ENCODE measurements at regions not wholly inside any gene's neighbourhood (a gene's known extent, or its start where the extent isn't known, plus 50 kb on each side); places are given as distances from the start of the nearest gene placed in this dataset.

DNA sequence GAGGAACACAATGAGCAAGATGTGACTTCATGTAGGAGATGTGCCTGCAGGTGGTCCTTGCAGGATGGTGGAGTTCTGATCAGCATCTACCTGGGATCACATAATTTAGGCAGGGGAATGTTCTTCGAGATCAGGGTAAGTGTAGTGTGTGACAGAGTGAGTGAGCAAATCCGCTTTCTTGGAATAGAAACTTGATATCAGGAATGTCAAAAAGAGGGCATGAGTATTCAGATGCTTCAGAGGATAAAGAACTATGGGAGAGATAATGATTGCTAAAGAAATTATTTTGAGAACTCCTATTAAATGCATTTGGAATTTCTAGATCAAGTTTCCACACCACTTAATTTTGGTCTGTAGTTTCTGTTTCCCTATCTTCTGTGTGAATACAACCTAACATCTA lies 463.6 kb upstream of the SLC14A2 start:
- no peaks in the 10 kb centered on the region for H3K4me1 ChIP-seq
- H3K9me3 ChIP-seq, result no peaks in the 10 kb centered on the region
- no peaks in the 10 kb centered on the region for H3K36me3 ChIP-seq
- ATAC-seq, result no peak
- intact Hi-C loops (cut with DNase I), result no loop called here
- H3K27ac ChIP-seq, result no peak overlapping the region
- no peak for DNase-seq
- no peak overlapping the region for H3K4me3 ChIP-seq
- no peaks in the 10 kb centered on the region for H3K27me3 ChIP-seq (ENCODE audit: low read depth)
- TF ChIP-seq, protein P1, sequence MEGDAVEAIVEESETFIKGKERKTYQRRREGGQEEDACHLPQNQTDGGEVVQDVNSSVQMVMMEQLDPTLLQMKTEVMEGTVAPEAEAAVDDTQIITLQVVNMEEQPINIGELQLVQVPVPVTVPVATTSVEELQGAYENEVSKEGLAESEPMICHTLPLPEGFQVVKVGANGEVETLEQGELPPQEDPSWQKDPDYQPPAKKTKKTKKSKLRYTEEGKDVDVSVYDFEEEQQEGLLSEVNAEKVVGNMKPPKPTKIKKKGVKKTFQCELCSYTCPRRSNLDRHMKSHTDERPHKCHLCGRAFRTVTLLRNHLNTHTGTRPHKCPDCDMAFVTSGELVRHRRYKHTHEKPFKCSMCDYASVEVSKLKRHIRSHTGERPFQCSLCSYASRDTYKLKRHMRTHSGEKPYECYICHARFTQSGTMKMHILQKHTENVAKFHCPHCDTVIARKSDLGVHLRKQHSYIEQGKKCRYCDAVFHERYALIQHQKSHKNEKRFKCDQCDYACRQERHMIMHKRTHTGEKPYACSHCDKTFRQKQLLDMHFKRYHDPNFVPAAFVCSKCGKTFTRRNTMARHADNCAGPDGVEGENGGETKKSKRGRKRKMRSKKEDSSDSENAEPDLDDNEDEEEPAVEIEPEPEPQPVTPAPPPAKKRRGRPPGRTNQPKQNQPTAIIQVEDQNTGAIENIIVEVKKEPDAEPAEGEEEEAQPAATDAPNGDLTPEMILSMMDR (IDR thresholded peaks at IDR 0.05), result no peak

DNA sequence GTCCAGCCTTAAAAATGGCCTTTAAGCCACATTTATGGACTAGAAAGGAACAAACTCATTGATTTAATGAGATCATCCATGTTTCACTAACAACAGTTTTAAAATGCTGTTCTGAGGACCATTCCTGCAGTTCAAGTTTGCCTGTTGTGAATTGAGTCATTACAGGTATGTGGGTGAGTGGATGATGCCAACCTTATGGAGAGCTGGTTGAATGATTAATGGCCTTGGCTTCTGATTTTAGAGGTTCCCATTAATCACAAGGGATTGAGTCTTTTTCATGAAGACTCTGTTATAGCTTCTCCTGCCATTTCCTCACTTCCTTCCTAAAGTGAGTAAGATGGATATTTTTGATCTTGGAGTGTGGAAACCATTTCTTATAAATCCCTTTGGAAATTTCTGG lies 459.8 kb upstream of the SLC14A2 start:
- H3K9me3 ChIP-seq, result no peaks in the 10 kb centered on the region
- DNase-seq, result no peak
- TF ChIP-seq, protein P1 (IDR thresholded peaks at IDR 0.05), result no peak
- no peaks in the 10 kb centered on the region for H3K36me3 ChIP-seq
- H3K27me3 ChIP-seq (ENCODE audit: low read depth), result no peaks in the 10 kb centered on the region
- ATAC-seq, result no peak
- H3K4me1 ChIP-seq, result no peaks in the 10 kb centered on the region
- no peak overlapping the region for H3K27ac ChIP-seq
- intact Hi-C loops (cut with DNase I), result no loop called here
- H3K4me3 ChIP-seq, result no peak overlapping the region

DNA sequence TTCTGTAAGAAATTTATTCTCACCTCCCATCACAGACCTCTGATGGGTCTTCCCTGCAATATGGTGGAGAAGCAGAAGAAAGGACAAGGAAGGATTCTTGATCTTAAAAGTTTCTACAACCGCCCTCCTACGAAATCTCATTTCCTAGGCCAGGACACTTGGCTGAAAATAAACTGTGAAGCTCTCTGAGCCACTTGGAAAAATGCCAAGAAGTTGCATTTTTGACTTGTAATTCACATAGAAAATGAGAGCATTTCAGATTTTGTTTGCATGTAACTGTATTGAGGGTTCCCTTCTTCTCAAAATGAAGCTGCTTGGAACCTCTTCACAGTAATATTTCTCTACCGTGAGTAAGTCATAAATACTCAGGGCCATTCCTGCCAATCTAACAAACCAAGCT lies 458.3 kb upstream of the SLC14A2 start:
- TF ChIP-seq, protein P1 (IDR thresholded peaks at IDR 0.05), result no peak
- H3K36me3 ChIP-seq, result no peaks in the 10 kb centered on the region
- H3K9me3 ChIP-seq, result no peaks in the 10 kb centered on the region
- ATAC-seq (no peak), DNase-seq (no peak)
- H3K27ac ChIP-seq, result no peak overlapping the region
- intact Hi-C loops (cut with DNase I), result no loop called here
- no peaks in the 10 kb centered on the region for H3K27me3 ChIP-seq (ENCODE audit: low read depth)
- H3K4me1 ChIP-seq, result no peaks in the 10 kb centered on the region
- H3K4me3 ChIP-seq, result no peak overlapping the region

DNA sequence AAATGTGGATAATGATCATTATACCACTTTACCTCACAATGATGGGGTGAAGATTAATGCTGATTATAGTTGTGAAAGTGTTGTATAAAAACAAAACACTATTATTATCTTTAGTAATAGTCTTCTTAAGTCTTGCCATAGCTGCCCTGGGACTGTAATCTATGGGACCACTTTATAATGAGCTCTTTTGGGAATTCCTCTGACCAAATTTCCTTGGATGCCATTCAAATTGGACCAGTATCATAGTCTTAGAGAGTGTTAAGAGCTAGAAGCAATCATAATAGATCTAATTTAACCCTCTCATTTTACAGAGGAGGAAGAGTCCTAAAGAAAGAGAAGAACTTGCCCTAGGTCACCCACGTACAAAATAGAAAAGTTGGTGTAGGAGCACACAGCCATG lies 457.7 kb upstream of the SLC14A2 start:
- ATAC-seq (no peak), DNase-seq (no peak)
- intact Hi-C loops (cut with DNase I), result no loop called here
- no peak overlapping the region for H3K4me3 ChIP-seq
- no peaks in the 10 kb centered on the region for H3K36me3 ChIP-seq
- H3K27me3 ChIP-seq (ENCODE audit: low read depth), result no peaks in the 10 kb centered on the region
- H3K9me3 ChIP-seq, result no peaks in the 10 kb centered on the region
- no peaks in the 10 kb centered on the region for H3K4me1 ChIP-seq
- H3K27ac ChIP-seq, result no peak overlapping the region
- TF ChIP-seq, protein P1 (IDR thresholded peaks at IDR 0.05), result no peak

DNA sequence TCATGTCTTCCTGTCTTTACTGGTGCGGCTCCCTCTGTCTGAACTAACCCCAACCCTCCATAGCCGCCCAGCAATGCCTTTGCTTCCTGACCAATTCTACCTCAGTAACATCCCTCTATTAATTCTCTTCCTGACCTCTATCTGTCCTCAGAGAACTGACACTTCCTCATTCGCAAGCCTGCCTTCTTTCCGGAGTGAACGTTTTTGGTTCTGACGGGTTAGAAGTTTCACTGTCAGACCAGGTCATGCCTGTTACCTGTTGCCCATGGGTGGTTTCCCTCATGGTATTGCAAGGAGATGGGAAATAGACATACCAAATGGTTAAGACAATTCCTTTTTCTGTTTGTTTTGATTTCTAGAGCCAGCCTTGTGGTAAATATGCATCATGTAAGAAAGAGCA lies 453.4 kb upstream of the SLC14A2 start:
- Histone ChIP-seq H3K36me3 (no peaks in the 10 kb centered on the region), H3K27ac (no peak overlapping the region), H3K4me3 (no peak overlapping the region), H3K27me3 (ENCODE audit: low read depth) (no peaks in the 10 kb centered on the region), H3K4me1 (peaks cover 10% of the 10 kb centered on the region), H3K9me3 (no peaks in the 10 kb centered on the region)
- ATAC-seq, result no peak
- intact Hi-C loops (cut with DNase I), result no loop called here
- TF ChIP-seq, protein P1 (IDR thresholded peaks at IDR 0.05), result no peak
- DNase-seq, result no peak

DNA sequence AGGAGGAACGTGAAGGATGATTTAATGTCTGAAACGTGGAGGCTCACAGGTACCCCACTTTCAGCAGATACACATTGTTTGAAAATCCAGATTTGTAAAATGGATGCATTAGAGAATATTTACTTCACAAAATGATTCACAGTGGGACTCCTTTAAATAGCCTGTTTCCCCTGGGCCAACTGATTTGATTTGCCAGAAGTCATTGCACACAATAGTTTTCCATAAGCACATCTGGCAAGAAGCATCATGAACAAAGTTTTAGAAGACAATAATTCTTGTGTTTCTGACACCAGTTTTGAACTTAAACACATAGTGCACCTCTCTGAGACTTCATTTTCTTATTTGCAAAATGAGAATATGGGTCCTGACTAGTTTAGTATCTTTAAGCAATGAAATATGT lies 451.4 kb upstream of the SLC14A2 start:
- intact Hi-C loops (cut with DNase I), result no loop called here
- TF ChIP-seq, protein P1 (IDR thresholded peaks at IDR 0.05), result no peak
- H3K4me1 ChIP-seq, result peaks cover 10% of the 10 kb centered on the region
- H3K9me3 ChIP-seq, result no peaks in the 10 kb centered on the region
- H3K4me3 ChIP-seq, result no peak overlapping the region
- H3K27ac ChIP-seq, result no peak overlapping the region
- ATAC-seq (no peak), DNase-seq (no peak)
- H3K27me3 ChIP-seq (ENCODE audit: low read depth), result no peaks in the 10 kb centered on the region
- no peaks in the 10 kb centered on the region for H3K36me3 ChIP-seq
